ENCODE measurements at regions not wholly inside any gene's neighbourhood (a gene's known extent, or its start where the extent isn't known, plus 50 kb on each side); places are given as distances from the start of the nearest gene placed in this dataset.

- TF ChIP-seq CTCF (IDR thresholded peaks at IDR 0.05) (no peak), POLR2A (IDR thresholded peaks at IDR 0.05) (no peak)
Observed at GRCh38 chr3:176724394-176724759, 472.9 kb downstream of the TBL1XR1 start.
